NCI-H524 (cell line): ENCODE measurements at regions not wholly inside any gene's neighbourhood (a gene's known extent, or its start where the extent isn't known, plus 50 kb on each side); places are given as distances from the start of the nearest gene placed in this dataset.
A peak's percentile ranks its signal among the peaks of the same experiment; 100 is the strongest.
"Not testable (repeated sequence)": the region's sequence is repeated elsewhere in the genome, so short reads cannot be mapped to it uniquely, and the experiment has no call there.

Source experiments
- DNase-seq, 2 experiments: peaks; one replicate each; lab custom pipeline; 2025; lab: John Stamatoyannopoulos, UW

GRCh38 chr4:91653067-91653466 is 650.7 kb upstream of the GRID2 start:
- no peak for DNase-seq

- DNase-seq, result no peak
Observed at GRCh38 chr4:91681091-91681490, 622.7 kb upstream of the GRID2 start.

- DNase-seq, result no peak
Observed at GRCh38 chr4:91681544-91681943, 622.2 kb upstream of the GRID2 start.

GRCh38 chr4:91684955-91685354 is 618.8 kb upstream of the GRID2 start:
- DNase-seq, result no peak

GRCh38 chr4:91688413-91688812 is 615.4 kb upstream of the GRID2 start:
- no peak for DNase-seq

GRCh38 chr4:91699691-91700090 is 604.1 kb upstream of the GRID2 start:
- not testable (repeated sequence) for DNase-seq

GRCh38 chr4:91729851-91730250 is 573.9 kb upstream of the GRID2 start:
- DNase-seq, result no peak

- DNase-seq, result peak in 1 of 2 experiments; percentile 20
Observed at GRCh38 chr4:91734682-91735081, 569.1 kb upstream of the GRID2 start.

- DNase-seq, result not testable (repeated sequence)
Observed at GRCh38 chr4:91738831-91739230, 564.9 kb upstream of the GRID2 start.

GRCh38 chr4:91746551-91746950 is 557.2 kb upstream of the GRID2 start:
- DNase-seq, result no peak

- DNase-seq, result peak in 1 of 2 experiments; percentile 22
Observed at GRCh38 chr4:91751961-91752360, 551.8 kb upstream of the GRID2 start.

- no peak for DNase-seq
Observed at GRCh38 chr4:91754716-91755115, 549.0 kb upstream of the GRID2 start.

GRCh38 chr4:91758487-91758886 is 545.3 kb upstream of the GRID2 start:
- DNase-seq, result no peak

- peak; percentile 16 to 51 for DNase-seq
Observed at GRCh38 chr4:91764085-91764484, 539.7 kb upstream of the GRID2 start.

- no peak for DNase-seq
Observed at GRCh38 chr4:91769912-91770311, 533.9 kb upstream of the GRID2 start.

GRCh38 chr4:91791631-91792030 is 512.1 kb upstream of the GRID2 start:
- peak in 1 of 2 experiments; percentile 11 for DNase-seq

GRCh38 chr4:91795947-91796346 is 507.8 kb upstream of the GRID2 start:
- no peak for DNase-seq

- DNase-seq, result no peak
Observed at GRCh38 chr4:91812319-91812718, 491.4 kb upstream of the GRID2 start.

- DNase-seq, result no peak
Observed at GRCh38 chr4:91824773-91825172, 479.0 kb upstream of the GRID2 start.

- no peak for DNase-seq
Observed at GRCh38 chr4:91826186-91826585, 477.6 kb upstream of the GRID2 start.

GRCh38 chr4:91827914-91828313 is 475.9 kb upstream of the GRID2 start:
- DNase-seq, result no peak

GRCh38 chr4:91829531-91829930 is 474.2 kb upstream of the GRID2 start:
- DNase-seq, result no peak

GRCh38 chr4:91830681-91831395 is 472.9 kb upstream of the GRID2 start:
- no peak for DNase-seq

GRCh38 chr4:91837608-91838029 is 466.1 kb upstream of the GRID2 start:
- DNase-seq, result no peak
